Anterior cingulate cortex (tissue), 58 donors: ENCODE measurements at regions not wholly inside any gene's neighbourhood (a gene's known extent, or its start where the extent isn't known, plus 50 kb on each side); places are given as distances from the start of the nearest gene placed in this dataset.
"Not testable (repeated sequence)": the region's sequence is repeated elsewhere in the genome, so short reads cannot be mapped to it uniquely, and the experiment has no call there.

Source experiments
- DNase-seq, 58 donors: peaks; one replicate each; lab custom pipeline; 2025; lab: John Stamatoyannopoulos, UW

DNA sequence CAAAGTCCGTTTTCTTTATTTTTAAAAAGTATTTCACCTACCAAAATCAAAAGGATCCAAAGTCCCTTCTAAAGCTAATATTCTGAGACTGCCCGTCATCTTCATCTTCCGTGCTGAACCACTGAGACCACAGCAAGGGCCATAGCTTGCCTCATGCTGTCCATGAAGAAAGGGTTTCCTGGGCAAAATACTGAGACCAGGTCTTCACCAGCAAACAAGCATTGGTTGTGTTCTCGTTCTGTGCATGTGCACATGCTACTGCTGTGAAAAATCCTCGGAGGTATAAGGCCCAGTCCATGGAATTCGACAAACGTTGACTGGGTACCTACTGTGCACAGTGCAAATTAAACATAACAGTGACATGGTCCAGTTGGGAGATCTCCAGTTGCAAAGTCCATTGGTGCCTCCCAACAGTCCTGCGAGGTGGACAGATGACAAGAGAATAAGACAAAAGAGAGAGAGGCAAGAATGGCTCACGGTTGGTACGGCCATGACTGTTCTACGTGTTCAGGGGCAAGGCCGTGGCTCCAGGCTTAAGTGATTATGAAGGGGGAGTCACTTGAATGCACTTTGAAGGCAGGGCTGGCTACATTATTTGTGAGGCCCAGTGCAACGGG is 192.6 kb upstream of the GLI2 start:
- no peak for DNase-seq

DNA sequence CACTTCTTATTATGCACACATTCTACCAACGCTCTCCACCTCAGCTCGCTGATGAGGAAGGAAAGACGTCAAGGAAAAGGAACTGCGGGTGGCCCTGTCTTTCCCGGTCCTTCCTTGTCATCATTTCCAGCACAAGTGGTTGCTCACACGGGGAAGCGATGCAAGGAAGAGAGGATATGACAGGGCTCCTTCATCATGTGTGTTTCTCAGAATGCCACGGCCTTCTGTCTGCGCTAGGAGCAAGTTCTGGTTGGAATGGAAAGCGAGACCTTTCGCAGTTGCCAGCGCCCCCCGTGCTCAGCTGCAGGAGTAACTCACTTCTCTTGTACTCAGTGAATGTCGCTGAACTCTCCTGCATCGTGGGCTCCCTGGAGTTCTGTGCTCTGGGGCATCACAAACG is 191.8 kb upstream of the GLI2 start:
- DNase-seq = no peak

DNA sequence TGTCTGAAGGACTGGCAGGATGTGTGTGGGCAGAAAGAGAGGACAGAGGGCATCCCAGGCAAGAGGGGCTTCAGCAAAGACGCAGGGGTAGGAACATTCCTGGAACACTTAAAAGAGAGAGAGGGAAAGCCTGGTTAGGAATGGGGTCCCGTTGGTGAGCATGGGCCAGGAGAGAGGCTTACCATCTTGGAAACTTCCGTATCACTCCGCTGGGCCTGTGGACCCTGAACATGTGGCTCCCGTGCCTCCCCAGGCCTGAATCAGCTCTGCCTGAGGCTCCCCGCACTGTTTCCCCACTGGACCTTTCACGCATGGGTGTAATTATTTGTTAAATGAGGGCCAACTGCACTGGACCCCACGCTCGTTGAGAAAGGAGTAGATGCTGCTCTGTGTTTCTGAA is 191.1 kb upstream of the GLI2 start:
- no peak for DNase-seq

DNA sequence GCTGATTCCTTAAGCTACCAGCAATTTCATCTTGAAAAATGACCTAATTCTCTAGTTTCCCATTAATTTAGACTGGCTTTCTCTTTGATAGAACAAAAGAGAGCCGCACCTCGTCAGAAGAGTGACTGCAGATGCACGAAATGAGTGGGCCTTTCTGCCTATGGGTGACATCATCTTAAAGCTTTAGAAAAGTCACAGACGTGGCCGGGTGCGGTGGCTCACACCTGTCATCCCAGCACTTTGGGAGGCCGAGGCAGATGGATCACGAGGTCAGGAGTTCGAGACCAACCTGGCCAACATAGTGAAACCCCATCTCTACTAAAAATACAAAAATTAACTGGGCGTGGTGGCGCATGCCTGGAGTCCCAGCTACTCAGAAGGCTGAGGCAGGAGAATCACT is 190.7 kb upstream of the GLI2 start:
- not testable (repeated sequence) for DNase-seq

DNA sequence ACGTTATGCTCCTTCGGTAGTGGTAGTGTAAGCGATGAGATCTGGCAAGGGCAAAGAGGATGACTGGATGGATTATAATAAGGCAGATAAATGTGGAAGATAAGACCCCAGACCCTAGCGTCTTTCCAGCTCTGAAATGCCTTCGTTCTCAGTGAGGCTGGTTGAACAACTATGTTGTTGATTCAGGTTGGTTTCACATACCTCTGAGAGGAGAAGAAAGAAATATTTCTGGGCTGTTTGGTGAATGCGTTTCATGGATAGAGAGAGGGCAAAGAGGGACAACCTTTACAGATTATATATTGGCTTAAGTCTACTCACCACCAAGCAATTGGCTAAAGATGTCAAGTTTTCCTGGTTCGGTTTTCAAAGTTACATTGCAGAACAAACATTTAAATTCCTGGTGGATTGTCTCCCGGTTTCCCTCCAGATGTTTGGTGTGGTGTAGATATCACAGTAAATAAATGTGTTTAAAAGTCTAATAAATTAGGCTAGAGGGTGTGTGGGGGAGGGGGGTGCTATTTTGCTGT is 190.1 kb upstream of the GLI2 start:
- no peak for DNase-seq

DNA sequence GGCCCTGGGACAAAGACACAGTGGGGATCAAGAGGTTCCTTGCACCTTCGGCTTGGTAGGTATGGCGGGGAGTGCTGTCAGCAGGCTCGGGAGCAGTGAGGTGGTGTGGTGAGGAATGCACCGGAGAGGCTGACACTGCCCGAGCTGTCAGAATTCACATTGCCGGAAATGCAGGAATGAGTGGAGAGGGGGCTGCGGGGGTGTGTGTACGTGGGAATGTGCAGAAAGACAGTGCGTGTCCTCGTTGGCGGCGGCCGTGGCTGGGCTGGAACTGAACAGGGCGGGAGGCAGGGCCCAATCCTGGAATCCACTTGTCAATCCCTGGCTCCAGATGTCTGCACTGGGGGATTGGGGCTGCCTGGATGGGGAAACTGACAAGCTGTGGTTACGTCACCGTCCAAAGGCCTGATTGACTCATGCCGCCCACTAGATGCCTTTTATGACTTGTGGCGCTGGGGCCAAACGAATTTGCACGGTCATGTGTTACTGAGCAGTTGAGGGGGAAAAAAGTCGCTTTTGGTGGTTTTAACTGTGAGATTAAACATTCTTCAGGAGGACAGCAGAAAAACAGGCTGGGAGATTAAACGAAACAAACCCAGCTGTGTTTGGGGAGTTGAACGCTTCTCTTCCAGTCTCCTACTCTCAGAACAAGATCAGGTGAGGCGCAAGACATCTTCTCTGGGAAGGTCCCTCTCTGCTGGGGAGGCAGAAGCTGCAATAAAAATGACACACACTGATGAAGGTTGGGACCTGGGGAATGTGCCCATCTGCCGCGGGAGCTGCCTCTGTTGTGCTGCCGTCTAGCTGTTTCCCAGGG is 189.4 kb upstream of the GLI2 start:
- DNase-seq = no peak

DNA sequence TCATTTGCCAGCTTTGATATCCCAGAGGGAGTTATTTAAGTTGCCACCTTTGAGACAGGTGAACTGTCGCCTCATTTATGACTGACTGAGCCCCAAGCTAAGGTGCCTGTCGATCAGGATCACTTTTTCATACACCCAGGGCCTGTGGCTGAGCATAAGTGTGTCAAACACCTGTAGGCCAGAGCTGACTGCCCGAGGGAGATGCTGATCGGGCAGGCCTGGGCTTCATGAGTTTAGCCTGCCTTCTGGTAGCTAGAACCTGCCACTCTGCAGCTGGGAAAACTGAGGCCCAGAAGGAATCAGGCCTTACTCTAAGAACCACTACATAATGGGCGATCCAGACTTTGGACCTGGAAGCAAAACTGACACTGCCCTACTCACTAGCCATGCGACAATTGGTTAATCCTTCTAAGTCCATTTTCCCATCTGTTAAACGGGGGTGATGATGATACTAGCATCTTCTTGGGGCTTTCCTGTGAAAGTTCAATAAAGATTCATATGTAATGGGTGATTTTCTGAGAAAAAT is 188.7 kb upstream of the GLI2 start:
- DNase-seq = no peak

DNA sequence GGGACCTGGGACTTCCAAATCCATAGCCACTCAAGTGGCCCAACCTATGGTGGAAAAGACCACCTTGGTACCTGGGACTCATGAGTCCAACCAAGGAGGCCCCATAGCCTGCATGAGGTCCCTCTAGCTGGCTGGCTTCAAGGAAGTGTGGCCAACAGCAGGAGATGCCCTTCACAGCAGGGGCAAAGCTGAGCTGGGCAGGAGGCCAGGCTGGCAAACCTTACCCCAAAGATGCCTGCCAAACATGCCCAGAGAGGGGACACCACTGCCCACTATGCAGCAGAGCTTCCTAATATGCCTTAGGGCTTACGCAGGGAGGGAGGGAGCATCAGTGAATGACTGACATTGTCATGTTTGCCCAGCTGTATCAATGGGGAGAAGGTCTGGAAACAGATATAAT is 188.0 kb upstream of the GLI2 start:
- no peak for DNase-seq

DNA sequence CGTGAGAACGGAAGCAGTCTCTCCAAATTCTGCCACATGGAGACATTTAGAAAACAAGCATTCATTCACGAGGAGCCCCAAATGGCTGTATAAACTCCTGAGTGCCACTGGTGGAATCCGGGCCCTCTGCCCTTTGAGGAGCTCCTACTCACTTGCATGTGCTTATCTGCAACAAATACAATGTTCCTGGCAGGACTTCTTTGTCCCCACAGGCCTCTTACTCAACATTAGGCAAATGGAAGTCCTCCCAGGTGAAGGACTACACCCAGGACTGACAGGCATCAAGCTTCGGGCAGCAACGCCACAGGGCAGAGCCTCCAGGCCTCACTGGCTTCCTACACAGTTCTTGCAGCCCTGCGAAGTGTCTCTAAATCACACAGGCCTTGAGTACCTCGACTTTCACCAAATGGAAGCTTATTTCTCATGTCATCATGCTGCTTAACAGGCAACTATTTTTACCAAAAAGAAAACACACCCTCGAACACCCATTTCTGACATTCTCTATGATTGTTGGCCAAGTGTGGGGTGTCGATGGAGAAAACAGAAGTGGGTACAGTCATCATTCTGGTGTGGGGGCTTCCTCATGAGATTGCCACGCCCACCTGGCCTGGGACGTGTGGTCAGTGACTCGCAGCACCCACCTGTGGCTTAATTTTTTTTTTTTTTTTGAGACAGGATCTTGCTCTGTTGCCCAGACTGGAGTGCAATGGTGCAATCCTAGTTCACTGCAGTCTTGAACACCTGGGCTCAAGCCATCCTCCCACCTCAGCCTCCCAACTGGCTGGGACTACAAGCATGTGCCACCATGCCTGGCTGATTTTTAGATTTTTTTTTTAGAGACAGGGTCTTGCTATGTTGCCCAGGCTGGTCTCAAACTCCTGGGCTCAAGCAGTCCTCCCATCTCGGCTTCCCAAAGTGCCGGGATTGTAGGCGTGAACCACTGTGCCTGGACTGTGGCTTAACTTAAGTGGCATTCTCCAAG is 186.8 kb upstream of the GLI2 start:
- no peak for DNase-seq

DNA sequence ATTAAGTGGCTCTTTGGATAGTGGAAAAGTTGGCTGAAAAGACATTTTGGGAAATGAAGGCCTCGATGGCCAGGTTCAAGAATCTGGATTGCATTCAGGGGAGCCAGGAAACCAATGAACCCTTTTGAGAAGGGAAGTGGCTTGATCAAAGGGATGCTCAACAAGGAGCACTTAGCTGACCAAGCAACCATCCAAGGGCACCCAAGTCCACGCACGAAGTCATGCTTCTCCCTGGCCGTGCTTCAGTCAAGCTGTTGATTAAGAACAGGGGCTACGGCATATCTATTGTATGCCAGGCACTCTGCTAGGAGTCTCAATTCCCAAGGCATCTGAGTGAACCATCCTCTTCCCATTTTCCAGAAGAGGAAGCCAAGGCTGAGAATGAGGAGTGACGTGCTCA is 185.8 kb upstream of the GLI2 start:
- peak in 1 of 58 donors; percentile 8 for DNase-seq

DNA sequence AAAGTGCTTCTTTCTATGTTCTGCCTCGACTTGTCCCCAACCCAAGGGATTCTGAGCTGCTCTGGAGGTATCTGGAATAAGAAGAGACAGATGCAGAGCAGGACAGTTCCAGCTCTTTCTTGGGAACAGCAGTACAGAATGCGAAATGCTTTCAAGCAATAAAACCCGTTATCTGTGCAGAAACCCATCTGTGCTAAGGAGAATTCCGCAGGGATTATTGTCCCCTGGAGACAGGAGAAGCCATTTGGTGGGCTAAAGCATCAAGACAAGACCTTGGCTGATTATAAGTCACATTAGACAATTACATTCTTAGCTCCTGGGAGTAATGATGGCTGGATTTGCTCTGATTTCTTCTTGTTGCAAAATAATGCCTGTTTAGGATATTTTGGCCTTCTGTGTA is 185.4 kb upstream of the GLI2 start:
- no peak for DNase-seq

DNA sequence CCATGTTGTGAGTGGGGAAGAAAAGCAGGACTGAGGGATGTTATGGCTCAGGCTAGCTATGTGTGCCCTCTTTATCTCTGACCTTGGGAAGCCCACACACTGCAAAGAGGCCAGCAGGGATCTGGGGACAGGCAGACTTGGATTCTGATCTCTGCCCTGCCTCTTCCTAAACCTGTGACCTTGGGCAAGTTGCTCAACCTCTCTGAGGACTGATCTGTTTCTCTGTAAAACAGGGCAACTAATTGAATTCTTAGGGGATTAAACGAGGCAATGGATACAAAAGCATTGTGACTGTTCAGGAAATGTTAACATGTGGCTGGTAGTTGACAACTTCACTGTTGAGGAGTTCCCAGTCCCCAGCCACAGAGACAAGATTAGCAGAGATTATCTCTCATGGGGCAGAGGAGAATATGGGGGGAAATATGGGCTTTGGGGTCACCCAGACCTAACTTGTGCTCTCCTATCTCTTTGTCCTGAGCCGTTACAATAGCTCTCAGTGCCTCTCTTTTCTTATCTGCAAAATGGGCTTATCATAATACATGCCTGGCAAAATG is 184.7 kb upstream of the GLI2 start:
- no peak for DNase-seq

DNA sequence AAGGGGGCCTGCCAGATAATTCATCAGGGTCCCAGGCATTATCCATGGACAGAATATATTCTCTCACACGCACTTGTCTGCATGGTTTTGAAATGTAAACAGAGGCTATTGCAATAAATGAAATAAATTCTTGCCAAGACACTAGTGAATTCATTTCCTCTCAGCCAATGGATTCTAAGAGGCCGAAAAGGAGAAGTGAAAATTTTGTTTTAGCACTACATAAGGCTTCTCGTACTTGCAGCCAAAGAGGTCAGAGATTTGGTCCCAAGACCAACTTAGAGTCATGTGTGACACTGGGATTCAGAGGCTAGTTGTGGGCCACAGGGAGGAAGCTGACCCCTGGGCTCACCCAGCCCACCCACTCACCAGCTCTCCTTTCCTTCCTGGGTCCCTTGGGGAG is 184.1 kb upstream of the GLI2 start:
- DNase-seq = no peak

DNA sequence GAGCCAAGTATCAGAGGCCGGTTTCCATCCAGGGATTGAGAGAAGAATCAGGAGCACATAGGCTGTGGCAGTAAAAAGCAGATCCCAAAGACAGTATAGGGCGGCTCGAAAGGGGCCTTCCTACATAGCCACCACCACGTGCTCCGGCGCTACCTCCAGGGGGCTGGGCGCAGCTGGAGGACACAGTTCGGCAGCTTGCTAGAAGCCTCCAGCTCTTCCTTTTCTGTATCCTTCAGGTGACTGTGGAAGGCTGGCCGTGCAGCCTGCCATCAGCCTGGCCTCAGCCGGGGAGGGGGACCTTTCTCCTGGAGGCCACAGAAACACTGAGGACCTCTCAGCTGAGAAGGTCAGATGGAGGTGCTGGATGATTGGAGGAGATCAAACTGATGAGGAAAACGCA is 183.6 kb upstream of the GLI2 start:
- DNase-seq = no peak

DNA sequence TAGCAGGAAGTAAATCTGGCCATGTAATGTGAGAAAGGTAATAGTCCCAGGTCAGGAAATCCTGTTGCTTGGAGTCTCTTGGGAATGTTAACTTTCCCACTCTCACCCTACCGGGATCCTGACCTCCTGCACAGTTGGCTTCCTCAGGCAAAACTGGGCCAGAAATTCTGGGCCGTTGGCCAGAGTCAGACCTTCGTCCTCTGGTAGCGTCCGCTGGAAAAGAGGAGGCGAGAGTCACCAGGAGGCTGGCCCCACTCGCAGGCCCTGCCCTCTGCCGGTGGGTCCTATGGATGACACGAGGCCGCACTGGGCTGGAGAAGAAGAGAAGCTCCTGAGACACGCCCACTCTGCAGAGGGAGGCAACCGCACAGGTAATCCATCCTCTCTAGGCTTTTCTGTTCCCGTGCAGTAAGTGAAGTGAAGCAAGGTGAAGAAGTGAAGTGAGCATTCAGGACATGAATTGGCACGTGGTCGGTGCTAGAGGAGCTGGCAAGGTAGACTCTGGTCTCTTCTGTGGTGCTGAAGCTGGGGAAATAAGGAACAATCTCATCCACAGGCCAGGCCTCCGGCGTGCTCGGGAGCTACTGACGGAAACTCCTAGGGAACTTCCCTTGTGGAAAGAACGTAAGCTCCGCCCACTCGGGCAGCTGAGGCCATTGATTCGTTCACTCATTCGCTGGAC is 182.7 kb upstream of the GLI2 start:
- peak in 49 of 58 donors; percentile 4 to 65 (median 34) for DNase-seq

DNA sequence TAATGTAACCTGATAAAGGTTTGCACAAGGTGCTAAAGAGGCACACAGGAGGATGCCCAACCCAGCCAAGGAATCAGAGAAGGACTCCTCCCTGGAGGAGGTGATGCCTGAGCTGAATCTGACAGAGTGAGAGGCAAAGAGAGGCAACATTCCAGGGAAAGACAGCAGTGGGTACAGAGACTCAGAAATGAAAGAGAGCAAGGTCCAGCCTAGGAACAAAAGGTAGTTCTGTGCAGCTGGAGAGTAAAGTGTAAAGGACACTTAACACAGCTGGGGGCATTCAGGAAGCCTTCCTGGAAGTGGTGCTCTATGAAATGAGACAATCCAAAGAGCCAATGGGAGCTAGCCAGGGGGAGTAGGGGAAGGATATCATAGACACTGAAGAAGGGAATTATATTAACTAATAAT is 181.0 kb upstream of the GLI2 start:
- DNase-seq = no peak

DNA sequence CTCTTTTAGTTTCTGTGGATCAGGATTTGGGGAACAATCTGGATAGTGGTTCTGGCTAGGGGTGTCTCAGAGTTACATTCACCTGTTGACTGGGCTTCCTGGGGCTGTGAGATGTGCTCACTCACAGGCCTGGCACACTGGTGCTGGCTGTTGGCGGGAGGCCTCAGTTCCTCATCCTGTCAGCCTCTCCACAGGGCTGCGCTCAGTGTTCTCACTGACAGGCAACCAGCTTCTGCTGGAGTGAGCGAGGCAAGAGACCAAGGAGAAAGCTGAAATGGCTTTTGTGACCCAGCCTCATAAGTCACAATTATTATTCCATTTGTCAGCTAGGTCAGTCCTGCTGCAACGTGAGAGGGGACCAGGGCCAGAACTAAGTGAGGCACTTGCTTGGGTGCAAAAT is 180.6 kb upstream of the GLI2 start:
- no peak for DNase-seq

DNA sequence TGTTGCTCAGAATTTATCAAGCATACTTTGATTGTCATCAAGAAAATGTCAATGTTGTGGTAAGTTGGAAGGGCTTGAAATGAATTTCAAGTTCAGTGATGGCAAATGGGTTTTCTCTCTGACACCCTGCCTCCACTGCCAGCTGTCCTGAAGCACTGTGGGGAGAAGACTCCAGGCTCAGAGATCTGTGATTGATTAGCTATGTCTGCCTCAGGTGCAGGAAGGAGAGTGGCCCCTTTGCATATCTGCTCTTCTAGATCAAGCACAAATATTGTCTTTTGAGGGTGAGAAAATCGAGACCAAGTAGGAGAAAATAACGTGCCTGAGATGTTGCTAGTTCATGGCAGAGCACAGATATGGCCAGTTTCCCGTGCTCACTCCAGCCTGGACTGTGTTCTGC is 178.8 kb upstream of the GLI2 start:
- no peak for DNase-seq

DNA sequence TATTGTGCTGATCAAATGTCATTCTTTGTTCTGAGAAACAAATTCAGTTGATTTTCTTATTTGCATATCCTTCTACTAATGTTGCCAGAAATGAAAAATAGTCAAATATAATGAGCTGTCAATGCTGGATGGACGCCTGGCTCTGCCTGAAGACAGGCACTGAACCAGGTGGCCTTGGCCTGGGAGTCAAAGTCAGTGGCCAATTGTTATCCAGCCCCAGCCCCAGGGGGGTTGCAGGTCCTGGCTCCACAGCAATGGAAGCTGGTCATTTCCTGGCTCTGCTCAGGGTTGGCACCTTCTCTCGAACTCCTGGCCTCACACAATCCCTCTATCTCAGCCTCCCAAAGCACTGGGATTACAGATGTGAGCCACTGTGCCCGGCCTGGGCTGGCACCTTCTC is 176.8 kb upstream of the GLI2 start:
- no peak for DNase-seq

DNA sequence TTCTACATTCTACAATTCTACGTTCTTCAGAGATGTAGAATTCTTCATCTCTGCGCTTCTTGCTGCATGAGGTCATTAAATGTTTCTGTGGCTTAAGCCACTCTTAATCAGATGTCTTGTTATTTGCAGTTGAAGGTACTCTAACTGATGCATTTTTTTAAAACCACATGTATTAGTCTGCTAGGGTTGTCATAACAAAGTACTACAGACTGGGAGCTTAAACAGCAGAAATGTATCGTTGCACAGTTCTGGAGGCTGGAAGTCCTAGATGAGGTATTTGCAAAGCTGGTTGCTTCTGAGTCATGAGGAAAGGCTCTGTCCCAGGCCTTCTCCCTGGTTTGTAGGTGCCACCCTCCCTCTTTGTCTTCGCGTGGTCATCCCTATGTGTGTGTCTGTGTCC is 176.3 kb upstream of the GLI2 start:
- no peak for DNase-seq
